ENCODE measurements at regions not wholly inside any gene's neighbourhood (a gene's known extent, or its start where the extent isn't known, plus 50 kb on each side); places are given as distances from the start of the nearest gene placed in this dataset.

DNA sequence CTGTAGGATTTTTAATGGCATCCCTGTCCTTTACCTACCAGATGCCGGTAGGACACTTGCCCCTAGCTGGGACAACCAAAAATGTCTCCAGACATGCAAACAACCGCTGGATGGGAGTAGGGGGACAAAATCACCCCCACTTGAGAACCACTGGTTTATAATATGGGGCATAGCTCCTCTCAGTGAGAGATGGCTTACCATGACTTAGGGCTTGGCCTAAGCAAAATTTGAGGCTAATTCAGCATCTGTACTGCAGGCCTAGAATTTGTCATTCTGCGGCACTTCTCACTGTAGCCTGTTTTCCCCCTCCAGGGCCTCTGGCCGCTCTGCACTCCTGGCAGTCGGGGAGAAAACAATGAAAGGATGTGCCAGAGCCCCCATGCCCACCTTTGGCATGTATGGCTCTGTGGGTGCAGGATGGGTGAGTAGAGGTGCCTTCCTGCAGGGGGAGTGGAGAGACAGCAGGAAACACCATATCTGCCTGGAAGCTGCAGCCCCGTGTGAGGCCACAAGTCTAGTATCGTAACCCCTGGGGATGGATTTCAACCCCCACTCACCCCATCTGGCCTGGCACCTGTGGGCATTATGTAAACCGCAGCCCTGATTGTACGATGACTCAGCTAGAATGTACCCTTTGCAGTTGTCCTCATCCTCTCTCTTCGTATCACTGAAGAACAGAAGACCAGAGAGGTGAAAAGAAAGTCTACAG is 268.1 kb downstream of the SOX9 start:
- no peaks in the 10 kb centered on the region for H3K27me3 ChIP-seq (ENCODE audit: control insufficient read depth, insufficient read depth, low read length)
- no peak overlapping the region for H3K4me3 ChIP-seq (ENCODE audit: low read depth, low read length)
- TF ChIP-seq, protein P1, sequence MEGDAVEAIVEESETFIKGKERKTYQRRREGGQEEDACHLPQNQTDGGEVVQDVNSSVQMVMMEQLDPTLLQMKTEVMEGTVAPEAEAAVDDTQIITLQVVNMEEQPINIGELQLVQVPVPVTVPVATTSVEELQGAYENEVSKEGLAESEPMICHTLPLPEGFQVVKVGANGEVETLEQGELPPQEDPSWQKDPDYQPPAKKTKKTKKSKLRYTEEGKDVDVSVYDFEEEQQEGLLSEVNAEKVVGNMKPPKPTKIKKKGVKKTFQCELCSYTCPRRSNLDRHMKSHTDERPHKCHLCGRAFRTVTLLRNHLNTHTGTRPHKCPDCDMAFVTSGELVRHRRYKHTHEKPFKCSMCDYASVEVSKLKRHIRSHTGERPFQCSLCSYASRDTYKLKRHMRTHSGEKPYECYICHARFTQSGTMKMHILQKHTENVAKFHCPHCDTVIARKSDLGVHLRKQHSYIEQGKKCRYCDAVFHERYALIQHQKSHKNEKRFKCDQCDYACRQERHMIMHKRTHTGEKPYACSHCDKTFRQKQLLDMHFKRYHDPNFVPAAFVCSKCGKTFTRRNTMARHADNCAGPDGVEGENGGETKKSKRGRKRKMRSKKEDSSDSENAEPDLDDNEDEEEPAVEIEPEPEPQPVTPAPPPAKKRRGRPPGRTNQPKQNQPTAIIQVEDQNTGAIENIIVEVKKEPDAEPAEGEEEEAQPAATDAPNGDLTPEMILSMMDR (IDR thresholded peaks at IDR 0.05; ENCODE audit: insufficient read depth, low read length, poor library complexity, severe bottlenecking): peak; percentile 43
- DNase-seq (ENCODE audit: low read depth): no peak
- no peaks in the 10 kb centered on the region for H3K36me3 ChIP-seq (ENCODE audit: control insufficient read depth, insufficient read depth, low read length)

DNA sequence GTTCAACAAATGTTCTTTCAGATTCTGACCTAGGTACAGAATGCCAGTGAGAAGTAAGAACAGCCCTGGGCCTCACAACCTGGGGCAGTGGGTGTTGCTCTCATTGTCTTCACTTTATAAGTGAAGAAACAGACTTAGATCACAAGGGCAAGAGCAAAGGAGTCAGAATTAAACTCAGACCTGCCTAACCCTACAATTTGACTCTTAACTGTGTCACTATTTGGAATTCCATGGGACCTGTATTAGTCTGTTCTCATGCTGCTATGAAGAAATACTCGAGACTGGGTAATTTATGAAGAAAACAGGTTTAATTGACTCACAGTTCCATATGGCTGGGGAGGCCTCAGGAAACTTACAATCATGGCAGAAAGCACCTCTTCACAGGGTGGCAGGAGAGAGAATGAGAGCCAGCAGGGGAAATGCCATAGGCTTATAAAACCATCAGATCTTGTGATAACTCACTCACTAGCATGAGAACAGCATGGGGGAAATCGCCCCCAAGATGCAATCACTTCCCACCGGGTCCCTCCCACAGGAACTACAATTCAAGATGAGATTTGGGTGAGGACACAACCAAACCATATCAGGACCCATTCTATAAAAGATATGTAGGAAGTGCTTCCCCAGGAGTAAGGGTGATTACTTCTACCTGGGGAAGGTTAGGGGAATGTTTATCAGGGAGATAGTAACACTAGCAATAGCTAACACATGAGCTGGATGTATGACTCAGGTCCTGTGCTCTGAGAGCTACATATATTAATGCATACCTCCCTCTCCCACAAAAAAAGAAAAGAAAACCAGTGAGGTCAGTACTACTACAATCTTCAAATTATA is 270.1 kb downstream of the SOX9 start:
- TF ChIP-seq, protein P1 (IDR thresholded peaks at IDR 0.05; ENCODE audit: insufficient read depth, low read length, poor library complexity, severe bottlenecking): no peak
- Histone ChIP-seq H3K27me3 (ENCODE audit: control insufficient read depth, insufficient read depth, low read length) (no peaks in the 10 kb centered on the region), H3K4me3 (ENCODE audit: low read depth, low read length) (no peak overlapping the region), H3K36me3 (ENCODE audit: control insufficient read depth, insufficient read depth, low read length) (peaks cover 1% of the 10 kb centered on the region)
- no peak for DNase-seq (ENCODE audit: low read depth)

DNA sequence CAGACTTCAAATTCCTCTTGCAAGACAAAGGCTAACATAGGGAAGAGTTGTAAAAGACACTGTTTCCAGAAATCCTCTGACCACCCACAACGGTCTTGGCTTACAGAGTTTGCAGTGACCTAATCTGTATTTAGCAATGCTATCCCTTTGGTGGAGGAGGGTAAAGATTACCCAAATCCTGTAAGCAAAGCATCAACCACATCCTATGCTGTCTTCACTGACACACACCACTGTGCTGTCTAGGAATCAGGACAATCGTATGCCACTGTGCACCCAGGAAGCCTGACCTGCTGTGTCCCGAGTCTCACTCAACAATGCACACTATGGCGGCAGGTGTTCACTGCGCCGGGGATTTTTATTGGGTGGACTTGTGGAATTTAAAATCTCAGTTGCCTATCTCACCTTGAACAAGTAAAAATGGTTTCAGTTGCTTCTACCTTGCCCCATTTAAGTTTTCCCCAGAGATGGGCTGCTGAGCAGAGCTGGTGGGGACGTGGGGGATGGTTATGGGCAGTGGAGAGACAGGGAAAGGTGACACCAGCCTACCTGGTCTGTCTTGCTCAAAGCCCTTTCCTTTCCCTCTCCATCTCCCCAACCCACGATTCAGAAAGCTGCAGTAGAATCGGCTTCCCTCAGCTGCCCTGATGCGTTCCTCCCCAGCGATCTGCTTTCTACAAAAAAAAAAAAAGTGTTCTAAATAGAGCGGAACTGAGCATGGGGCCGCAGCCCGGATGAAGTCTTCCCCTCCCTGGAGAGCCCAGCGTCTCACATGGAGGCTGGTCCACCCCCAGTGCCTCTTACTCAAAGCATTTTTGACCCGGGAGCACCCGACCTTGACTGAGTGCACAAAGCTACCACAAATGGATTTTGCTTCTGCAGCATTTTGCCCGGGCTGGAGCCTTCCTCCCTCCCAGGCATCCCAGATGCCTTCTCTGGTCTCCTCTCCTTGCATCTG is 271.5 kb downstream of the SOX9 start:
- H3K4me3 ChIP-seq (ENCODE audit: low read depth, low read length): no peak overlapping the region
- peak; percentile 89 for DNase-seq (ENCODE audit: low read depth)
- H3K27me3 ChIP-seq (ENCODE audit: control insufficient read depth, insufficient read depth, low read length): no peaks in the 10 kb centered on the region
- H3K36me3 ChIP-seq (ENCODE audit: control insufficient read depth, insufficient read depth, low read length): peaks cover 1% of the 10 kb centered on the region
- TF ChIP-seq, protein P1 (IDR thresholded peaks at IDR 0.05; ENCODE audit: insufficient read depth, low read length, poor library complexity, severe bottlenecking): no peak

DNA sequence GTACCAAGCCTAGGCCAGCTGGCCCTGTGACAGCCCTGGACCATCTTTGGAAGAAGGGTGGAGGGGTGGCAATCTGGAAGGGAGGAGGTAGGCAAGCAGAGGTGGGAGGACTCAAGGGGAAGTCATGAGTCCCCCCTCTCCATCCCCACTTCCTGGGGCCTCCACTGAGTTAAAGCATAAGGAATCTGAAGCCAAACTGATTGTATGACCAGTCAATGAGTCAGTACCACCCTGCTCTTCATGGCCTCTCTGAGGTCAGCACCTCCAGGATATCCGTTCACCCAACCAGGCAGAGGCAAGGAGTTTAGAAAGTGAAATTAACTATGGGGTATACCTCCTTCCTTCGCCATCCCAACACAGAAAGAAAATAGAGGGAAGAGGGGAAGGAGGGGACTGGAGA is 272.7 kb downstream of the SOX9 start:
- Histone ChIP-seq H3K4me3 (ENCODE audit: low read depth, low read length) (no peak overlapping the region), H3K36me3 (ENCODE audit: control insufficient read depth, insufficient read depth, low read length) (peaks cover 1% of the 10 kb centered on the region), H3K27me3 (ENCODE audit: control insufficient read depth, insufficient read depth, low read length) (no peaks in the 10 kb centered on the region)
- TF ChIP-seq, protein P1 (IDR thresholded peaks at IDR 0.05; ENCODE audit: insufficient read depth, low read length, poor library complexity, severe bottlenecking): no peak
- peak; percentile 85 for DNase-seq (ENCODE audit: low read depth)

DNA sequence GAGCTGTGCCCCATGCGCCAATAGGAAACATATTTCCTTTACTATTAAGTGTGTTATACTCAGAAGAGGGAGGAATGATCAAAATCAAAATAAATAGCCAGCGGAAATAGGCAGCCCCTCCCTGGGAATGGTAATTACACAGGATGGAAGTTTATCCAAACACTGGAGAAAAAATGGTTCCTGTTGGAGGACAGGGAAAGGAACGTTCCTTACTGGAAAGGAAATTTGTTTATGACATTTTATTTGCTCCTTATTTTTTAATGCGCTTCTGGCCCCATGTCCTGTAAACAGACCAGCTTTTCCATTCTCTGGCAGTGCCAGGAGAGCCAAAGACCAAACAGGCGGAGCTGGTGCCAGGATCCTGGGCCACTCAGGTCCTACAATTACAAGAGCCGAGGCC is 273.7 kb downstream of the SOX9 start:
- Histone ChIP-seq H3K36me3 (ENCODE audit: control insufficient read depth, insufficient read depth, low read length) (peaks cover 1% of the 10 kb centered on the region), H3K4me3 (ENCODE audit: low read depth, low read length) (no peak overlapping the region), H3K27me3 (ENCODE audit: control insufficient read depth, insufficient read depth, low read length) (no peaks in the 10 kb centered on the region)
- TF ChIP-seq, protein P1 (IDR thresholded peaks at IDR 0.05; ENCODE audit: insufficient read depth, low read length, poor library complexity, severe bottlenecking): no peak
- DNase-seq (ENCODE audit: low read depth): no peak
